HUES64 (cell line): ENCODE measurements at regions not wholly inside any gene's neighbourhood (a gene's known extent, or its start where the extent isn't known, plus 50 kb on each side); places are given as distances from the start of the nearest gene placed in this dataset.
"Not testable (repeated sequence)": the region's sequence is repeated elsewhere in the genome, so short reads cannot be mapped to it uniquely, and the experiment has no call there.

Experiments used
- H3K27ac ChIP-seq: 2 replicates; pipeline ENCODE4 v1.7.0; 2013; ENCODE audit warnings: low read depth, low read length, inconsistent platforms
- H3K27me3 ChIP-seq: 2 replicates; pipeline ENCODE4 v1.6.1; 2013; ENCODE audit warnings: mild to moderate bottlenecking, low read length; ENCODE audit not compliant: insufficient read depth
- H3K36me3 ChIP-seq: 2 replicates; pipeline ENCODE4 v1.6.1; 2013; ENCODE audit warnings: mild to moderate bottlenecking, low read length; ENCODE audit not compliant: insufficient read depth
- H3K4me1 ChIP-seq: 2 replicates; pipeline ENCODE4 v1.6.1; 2013; ENCODE audit warnings: mild to moderate bottlenecking, low read length, moderate library complexity; ENCODE audit not compliant: insufficient read depth
- H3K4me3 ChIP-seq: 2 replicates; pipeline ENCODE4 v1.5.1; 2013; ENCODE audit warnings: mild to moderate bottlenecking, low read length, moderate library complexity
- H3K9ac ChIP-seq: 2 replicates; pipeline ENCODE4 v1.6.1; 2013; ENCODE audit warnings: mild to moderate bottlenecking, low read depth, low read length
- H3K9me3 ChIP-seq: 2 replicates; pipeline ENCODE4 v1.6.1; 2013; ENCODE audit warnings: low read depth, low read length; ENCODE audit not compliant: insufficient read depth
- WGBS: fragments of 150-250, 120-280 bp; methylation state at CpG from one replicate; pipeline ENCODE4 v1.1.7; 2013; ENCODE audit warnings: missing lambda C conversion rate; 5-methylcytosine and 5-hydroxymethylcytosine counted together

DNA sequence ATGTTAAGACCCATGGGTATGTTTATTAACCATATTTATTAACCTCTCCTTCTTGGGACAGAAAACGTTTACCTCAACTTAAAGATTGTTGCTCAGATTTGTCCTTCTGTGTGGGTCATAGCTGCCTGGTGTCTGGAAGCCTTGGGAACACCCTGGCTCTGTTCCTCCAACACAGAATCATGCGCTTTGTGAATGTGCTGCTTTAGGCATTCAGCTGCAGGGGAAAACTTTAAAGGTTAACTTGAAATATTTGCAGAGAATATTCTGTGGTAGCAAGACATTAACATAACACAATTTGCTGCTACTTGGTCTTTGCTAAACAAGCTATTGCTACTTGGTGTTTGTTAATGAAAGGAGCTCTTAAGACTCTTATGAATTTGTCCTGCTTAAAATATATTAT lies 50.5 kb upstream of the THOC3 start:
- not testable (repeated sequence) for H3K9ac ChIP-seq, H3K36me3 ChIP-seq, H3K4me3 ChIP-seq, H3K27ac ChIP-seq, H3K4me1 ChIP-seq, H3K9me3 ChIP-seq, H3K27me3 ChIP-seq
- no CpG with 5 or more reads among the region's 2 CpGs for WGBS

DNA sequence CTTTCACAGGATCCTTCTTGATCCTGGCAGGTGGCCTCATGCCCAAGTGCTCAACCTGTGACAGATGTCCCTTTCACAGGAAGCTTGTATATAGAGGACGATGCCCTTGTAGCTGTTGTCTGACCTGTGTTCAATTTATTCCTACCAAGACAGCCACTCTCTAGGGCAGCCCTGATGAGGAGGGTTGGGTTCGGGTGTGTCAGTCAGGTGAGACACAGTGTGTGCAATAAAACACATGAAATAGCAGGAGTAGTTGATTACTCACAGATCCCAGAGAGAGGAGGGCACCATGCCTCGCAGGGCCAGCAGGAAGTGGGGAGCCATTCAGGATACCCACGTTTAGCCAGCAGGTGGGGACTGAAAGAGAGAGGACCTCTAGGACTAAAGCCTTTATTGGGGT lies 52.7 kb upstream of the THOC3 start:
- not testable (repeated sequence) for H3K9ac ChIP-seq, H3K27me3 ChIP-seq, H3K9me3 ChIP-seq, H3K4me1 ChIP-seq, H3K4me3 ChIP-seq, H3K27ac ChIP-seq, H3K36me3 ChIP-seq
- WGBS: no CpG with 5 or more reads among the region's 4 CpGs

DNA sequence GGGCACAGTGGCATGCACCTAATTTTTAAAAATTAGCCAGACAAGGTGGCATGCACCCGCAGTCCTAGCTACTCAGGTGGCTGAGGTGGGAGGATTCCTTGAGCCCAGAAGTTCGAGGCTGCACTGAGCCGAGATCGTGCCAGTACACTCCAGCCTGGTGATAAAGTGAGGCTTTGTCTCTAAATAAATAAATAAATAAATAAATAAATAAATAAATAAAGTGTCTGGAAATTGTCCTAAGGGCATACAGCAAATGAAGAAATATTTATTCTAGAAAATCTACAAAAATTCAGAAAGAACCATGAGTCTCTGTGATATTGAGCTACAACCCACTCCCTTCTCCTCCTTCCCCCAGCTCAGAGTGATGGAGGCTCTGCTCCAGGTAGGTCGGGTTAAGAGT lies 55.4 kb upstream of the THOC3 start:
- not testable (repeated sequence) for H3K9me3 ChIP-seq, H3K27me3 ChIP-seq, H3K9ac ChIP-seq, H3K4me3 ChIP-seq, H3K36me3 ChIP-seq, H3K27ac ChIP-seq, H3K4me1 ChIP-seq
- WGBS: no CpG with 5 or more reads among the region's 5 CpGs

DNA sequence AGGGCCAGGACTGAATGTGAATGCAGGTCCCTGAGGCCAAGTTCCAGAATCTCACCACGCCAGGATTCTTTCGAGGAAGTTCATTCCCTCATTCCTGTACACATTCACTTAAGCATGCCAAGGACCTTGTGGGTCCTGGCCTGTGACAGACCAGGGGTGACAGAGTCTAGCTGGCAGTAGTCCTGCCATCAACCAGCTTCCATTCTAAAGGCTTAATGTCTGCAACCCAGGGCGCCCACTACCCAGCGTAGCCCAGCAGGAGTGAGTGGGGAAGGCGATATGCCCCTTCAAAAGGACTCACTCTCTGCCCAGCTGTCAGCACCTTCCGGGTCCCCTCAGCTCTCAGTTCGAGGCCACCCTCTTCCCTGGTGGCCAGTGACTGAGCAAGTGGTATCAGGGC lies 61.3 kb upstream of the THOC3 start:
- not testable (repeated sequence) for H3K9ac ChIP-seq

DNA sequence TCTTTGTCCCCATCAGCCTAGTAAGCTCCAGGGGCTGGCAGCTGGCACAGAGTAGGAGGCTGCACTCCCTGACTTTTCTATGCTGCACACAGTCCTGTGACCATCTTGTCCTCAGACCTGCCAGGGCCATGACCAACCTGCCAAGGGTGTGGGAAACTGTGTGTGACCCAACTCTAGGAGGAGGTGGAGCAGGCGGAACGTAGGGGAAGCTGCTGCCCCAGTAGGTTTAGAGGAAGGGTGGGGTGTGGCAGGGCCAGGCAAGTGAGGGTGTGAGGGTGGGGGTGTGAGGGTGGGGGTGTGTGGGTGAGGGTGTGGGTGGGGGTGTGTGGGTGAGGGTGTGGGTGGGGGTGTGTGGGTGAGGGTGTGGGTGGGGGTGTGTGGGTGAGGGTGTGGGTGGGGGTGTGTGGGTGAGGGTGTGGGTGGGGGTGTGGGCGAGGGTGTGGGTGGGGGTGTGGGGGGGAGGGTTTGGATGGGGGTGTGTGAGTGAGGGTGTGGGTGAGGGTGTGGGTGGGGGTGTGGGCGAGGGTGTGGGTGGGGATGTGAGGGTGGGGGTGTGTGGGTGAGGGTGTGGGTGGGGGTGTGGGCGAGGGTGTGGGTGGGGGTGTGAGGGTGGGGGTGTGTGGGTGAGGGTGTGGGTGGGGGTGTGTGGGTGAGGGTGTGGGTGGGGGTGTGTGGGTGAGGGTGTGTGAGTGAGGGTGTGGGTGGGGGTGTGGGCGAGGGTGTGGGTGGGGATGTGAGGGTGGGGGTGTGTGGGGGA lies 62.4 kb upstream of the THOC3 start:
- no CpG with 5 or more reads among the region's 6 CpGs for WGBS
- H3K9me3 ChIP-seq, H3K36me3 ChIP-seq, H3K4me1 ChIP-seq, H3K9ac ChIP-seq, H3K4me3 ChIP-seq, H3K27ac ChIP-seq, H3K27me3 ChIP-seq: not testable (repeated sequence)

More for the DNA sequence above, 61.3 kb upstream of the THOC3 start:
- H3K4me3 ChIP-seq, H3K9me3 ChIP-seq, H3K27ac ChIP-seq, H3K27me3 ChIP-seq, H3K4me1 ChIP-seq, H3K36me3 ChIP-seq: not testable (repeated sequence)
- WGBS: 100% methylated on average over 2 of the region's 7 CpGs

DNA sequence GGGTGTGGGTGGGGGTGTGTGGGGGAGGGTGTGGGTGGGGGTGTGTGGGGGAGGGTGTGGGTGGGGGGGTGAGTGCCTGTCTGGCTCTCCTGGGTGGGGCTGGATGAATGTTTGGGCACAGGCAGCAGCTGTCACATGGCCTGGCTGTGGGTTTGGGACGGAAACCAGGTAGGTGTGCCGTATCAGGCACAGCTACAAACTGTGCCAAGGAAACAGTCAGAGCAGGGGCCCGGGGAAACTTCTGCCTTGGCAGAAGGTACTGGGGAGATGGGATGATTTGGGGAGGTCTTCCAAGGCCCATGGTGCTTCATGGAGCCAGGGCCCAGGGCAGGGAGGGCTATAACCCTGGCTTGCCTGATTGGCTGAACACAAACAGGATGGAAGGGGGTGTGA lies 63.0 kb upstream of the THOC3 start:
- H3K9ac ChIP-seq, H3K9me3 ChIP-seq, H3K27me3 ChIP-seq, H3K27ac ChIP-seq, H3K36me3 ChIP-seq, H3K4me3 ChIP-seq, H3K4me1 ChIP-seq: not testable (repeated sequence)
- no CpG with 5 or more reads among the region's 3 CpGs for WGBS

DNA sequence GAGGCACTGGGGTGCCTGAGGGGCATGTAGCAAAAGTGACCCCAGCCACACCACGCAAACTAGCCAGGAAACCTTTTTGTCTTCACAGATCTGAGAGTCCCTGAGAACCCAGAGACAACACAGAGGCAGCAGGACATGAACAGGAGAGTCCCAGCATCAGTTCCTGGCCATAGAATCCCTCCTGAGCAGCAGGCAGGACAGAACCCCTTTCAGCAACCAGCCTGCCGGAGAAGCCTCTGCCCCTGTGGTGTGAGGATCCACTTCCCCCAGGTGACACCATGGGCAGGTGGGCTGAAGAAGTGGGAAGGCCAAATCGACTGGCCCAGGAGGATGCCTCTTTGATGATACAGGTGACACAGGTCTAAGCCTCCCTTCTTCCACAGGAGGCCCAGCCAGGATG lies 65.1 kb upstream of the THOC3 start:
- not testable (repeated sequence) for H3K9me3 ChIP-seq, H3K27ac ChIP-seq, H3K4me3 ChIP-seq, H3K9ac ChIP-seq, H3K4me1 ChIP-seq, H3K36me3 ChIP-seq, H3K27me3 ChIP-seq
- 80% methylated on average over 1 of the region's 3 CpGs for WGBS

DNA sequence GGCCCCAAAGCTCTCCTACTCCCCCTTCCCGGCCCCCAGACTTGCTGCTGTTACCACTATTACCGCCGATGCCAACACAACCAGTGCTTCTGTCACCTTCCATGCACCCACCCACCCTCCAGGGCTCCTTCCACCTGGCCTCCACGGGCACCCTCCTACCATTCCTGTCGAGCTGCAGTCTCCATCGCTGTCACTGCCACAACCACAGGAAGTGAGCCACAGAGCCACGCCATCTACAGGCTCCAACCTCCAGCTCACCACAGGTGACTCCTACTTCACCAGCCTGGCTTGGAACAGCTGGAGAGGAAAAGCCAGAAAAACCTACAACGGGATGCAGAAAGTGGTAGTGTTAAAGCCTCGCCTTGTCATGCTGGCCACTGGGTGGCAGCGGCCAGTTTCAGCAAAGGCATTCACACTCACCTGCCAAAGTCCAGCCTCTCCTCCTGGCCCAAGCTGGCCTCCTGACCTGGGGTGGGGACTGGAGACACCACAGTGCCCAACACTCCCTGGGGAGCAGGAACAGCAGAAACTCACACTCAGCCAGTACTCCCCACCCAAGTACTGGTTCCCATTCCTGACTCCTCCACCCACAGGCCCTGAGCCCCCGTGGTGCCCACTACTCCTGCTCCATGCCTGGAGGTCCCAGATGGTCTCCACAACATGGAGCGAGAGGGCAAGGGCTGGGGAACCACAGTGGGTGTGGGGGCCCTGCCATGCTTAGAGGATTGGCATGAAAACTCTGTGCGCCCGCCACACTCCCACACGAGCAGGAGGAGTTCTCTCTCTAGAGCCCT lies 66.5 kb upstream of the THOC3 start:
- not testable (repeated sequence) for H3K9ac ChIP-seq, H3K9me3 ChIP-seq, H3K36me3 ChIP-seq, H3K4me3 ChIP-seq, H3K27ac ChIP-seq, H3K27me3 ChIP-seq, H3K4me1 ChIP-seq
- WGBS: 95% methylated on average over 5 of the region's 15 CpGs

DNA sequence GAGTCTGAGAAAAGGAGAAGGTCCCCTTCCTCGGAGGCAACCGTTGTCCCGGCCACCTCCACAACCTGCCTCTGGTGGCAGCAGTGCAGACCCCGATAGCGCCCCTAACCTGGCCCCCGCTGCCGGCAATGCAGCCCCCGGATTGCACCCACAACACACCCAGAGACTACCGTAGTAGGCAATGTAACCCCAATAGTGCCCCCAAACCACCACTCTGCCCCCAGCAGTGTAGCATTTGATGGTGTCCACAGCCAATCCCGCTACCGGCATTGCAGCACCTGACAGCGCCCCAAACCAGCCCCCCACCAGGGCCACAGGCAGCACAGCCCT lies 67.1 kb upstream of the THOC3 start:
- not testable (repeated sequence) for H3K36me3 ChIP-seq, H3K9me3 ChIP-seq, H3K27ac ChIP-seq, H3K4me1 ChIP-seq, H3K4me3 ChIP-seq, H3K9ac ChIP-seq, H3K27me3 ChIP-seq
- WGBS: 93% methylated on average over 7 of the region's 12 CpGs

DNA sequence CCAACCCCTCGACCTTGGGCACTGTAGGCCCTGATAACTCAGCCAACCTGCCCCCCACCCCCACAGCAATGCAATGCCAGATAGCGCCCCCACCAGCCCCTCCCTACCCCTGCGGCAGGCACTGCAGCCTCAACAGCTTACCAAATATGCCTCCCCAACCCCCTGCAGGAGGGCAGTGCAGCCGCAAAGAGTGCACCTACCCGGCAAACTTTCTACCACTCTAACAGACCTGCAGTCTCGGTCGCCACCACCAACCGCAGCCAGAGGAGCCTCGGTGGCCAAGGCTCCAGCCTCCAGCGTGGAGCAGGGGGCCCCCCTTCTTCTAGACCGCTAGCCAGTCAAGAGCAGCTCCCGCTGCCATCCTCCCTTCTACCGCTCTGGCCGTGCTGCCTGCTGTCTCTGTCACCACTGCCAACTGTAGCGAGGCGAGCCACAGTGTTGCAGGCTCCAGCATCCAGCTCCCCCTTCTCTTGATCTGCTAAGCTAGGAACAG lies 67.7 kb upstream of the THOC3 start:
- not testable (repeated sequence) for H3K4me1 ChIP-seq, H3K9me3 ChIP-seq, H3K36me3 ChIP-seq, H3K27me3 ChIP-seq, H3K4me3 ChIP-seq, H3K27ac ChIP-seq, H3K9ac ChIP-seq
- 89% methylated on average over 13 of the region's 16 CpGs for WGBS

DNA sequence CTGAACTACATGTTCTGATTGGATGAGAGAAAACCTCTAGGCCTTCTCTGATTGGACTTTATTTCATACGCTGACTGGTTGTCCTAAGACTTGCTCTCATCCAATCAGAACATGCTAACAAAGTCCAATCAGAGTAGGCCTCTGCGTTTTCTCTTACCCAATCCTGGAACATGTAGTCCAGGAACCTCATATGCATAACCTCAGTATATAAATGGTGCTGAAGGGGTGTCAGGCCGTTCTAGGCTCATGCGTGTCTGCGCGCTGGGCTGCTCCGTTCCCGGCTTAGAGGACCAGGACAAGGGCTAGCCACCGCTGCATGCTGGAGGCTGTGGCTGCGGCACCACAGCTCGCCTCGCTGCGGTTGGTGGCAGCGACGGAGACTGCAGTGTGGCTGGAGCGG lies 68.3 kb upstream of the THOC3 start:
- H3K27me3 ChIP-seq, H3K27ac ChIP-seq, H3K9me3 ChIP-seq, H3K4me3 ChIP-seq, H3K36me3 ChIP-seq, H3K9ac ChIP-seq, H3K4me1 ChIP-seq: not testable (repeated sequence)
- WGBS: 95% methylated on average over 8 of the region's 16 CpGs

DNA sequence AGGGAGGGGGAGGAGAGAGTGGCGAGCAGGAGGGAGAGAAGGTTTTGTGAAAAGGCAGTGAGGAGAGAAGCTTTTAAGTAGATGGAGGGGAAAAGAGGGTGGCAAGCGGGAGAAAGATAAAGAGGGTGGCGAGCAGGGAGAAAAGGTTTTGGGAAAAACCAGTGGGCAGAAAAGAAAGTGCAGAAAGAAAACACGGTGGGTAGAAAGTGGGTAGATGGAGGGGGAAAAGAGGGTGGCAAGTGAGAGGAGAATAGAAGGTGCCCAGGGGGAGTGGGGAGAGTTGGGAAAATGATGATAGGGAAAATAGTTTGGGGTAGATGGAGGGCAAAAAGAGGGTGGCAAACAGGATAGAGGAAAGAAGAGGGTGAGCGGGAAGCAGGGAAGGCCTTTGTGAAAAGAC lies 69.1 kb upstream of the THOC3 start:
- WGBS: 88% methylated on average over 4 of the region's 5 CpGs
- not testable (repeated sequence) for H3K9me3 ChIP-seq, H3K36me3 ChIP-seq, H3K4me3 ChIP-seq, H3K27ac ChIP-seq, H3K9ac ChIP-seq, H3K4me1 ChIP-seq, H3K27me3 ChIP-seq
